Neural progenitor cell (in vitro differentiated cells): ENCODE measurements at regions not wholly inside any gene's neighbourhood (a gene's known extent, or its start where the extent isn't known, plus 50 kb on each side); places are given as distances from the start of the nearest gene placed in this dataset.

Source experiments
- DNase-seq: peaks from one replicate; pipeline ENCODE4 v3.0.0-alpha.2; 2016; ENCODE audit warnings: low spot score
- H2AFZ ChIP-seq: fragments of 200-600 bp; sonication (generic); replicated peaks from 2 replicates; pipeline ENCODE4 v1.6.1; 2016; ENCODE audit warnings: antibody characterized with exemption
- H3F3A ChIP-seq: fragments of 200-600 bp; sonication (generic); 2 replicates; pipeline ENCODE4 v1.6.1; 2016; ENCODE audit warnings: antibody characterized with exemption, low read depth
- H3K27ac ChIP-seq: fragments of 200-600 bp; sonication (generic); 2 replicates; pipeline ENCODE4 v1.5.1; 2016; ENCODE audit warnings: mild to moderate bottlenecking
- H3K27me3 ChIP-seq: fragments of 200-600 bp; sonication (generic); 2 replicates; pipeline ENCODE4 v1.6.1; 2016; ENCODE audit warnings: mild to moderate bottlenecking, moderate library complexity
- H3K36me3 ChIP-seq: fragments of 200-600 bp; sonication (generic); 2 replicates; pipeline ENCODE4 v1.5.1; 2016
- H3K4me1 ChIP-seq: fragments of 200-600 bp; sonication (generic); 2 replicates; pipeline ENCODE4 v1.6.1; 2016; ENCODE audit warnings: mixed run types
- H3K4me2 ChIP-seq: fragments of 200-600 bp; sonication (generic); 2 replicates; pipeline ENCODE4 v1.6.1; 2016
- H3K4me3 ChIP-seq: fragments of 200-600 bp; sonication (generic); 2 replicates; pipeline ENCODE4 v1.5.1; 2016
- H3K79me2 ChIP-seq: fragments of 200-600 bp; sonication (generic); 2 replicates; pipeline ENCODE4 v1.6.1; 2016; ENCODE audit warnings: low read depth
- H3K9ac ChIP-seq: fragments of 200-600 bp; sonication (generic); 2 replicates; pipeline ENCODE4 v1.6.1; 2016
- H3K9me3 ChIP-seq: fragments of 200-600 bp; sonication (generic); 2 replicates; pipeline ENCODE4 v1.5.1; 2016; ENCODE audit warnings: low read depth
- H4K20me1 ChIP-seq: fragments of 200-600 bp; sonication (generic); 2 replicates; pipeline ENCODE4 v1.6.1; 2016; ENCODE audit warnings: low read depth
- H3K27ac Mint-ChIP-seq: 3 replicates; pipeline ENCODE4 v1.8.0; 2021; ENCODE audit warnings: mixed read lengths
- H3K27me3 Mint-ChIP-seq: 2 replicates; pipeline ENCODE4 v1.8.0; 2022; ENCODE audit warnings: low read depth, mild to moderate bottlenecking, inconsistent platforms, moderate library complexity, mixed read lengths; ENCODE audit not compliant: insufficient read depth
- H3K36me3 Mint-ChIP-seq: 3 replicates; pipeline ENCODE4 v1.8.0; 2021; ENCODE audit warnings: mixed read lengths
- H3K4me1 Mint-ChIP-seq: 3 replicates; pipeline ENCODE4 v1.8.0; 2021; ENCODE audit warnings: mixed read lengths
- H3K4me3 Mint-ChIP-seq: 3 replicates; pipeline ENCODE4 v1.8.0; 2021; ENCODE audit warnings: mild to moderate bottlenecking, moderate library complexity, mixed read lengths
- H3K9me3 Mint-ChIP-seq: 3 replicates; pipeline ENCODE4 v1.8.0; 2020; ENCODE audit warnings: mixed read lengths
- EZH2 ChIP-seq: fragments of 200-600 bp; sonication (generic); IDR thresholded peaks from 2 replicates; pipeline ENCODE4 v1.6.1; 2017; ENCODE audit warnings: antibody characterized with exemption, mild to moderate bottlenecking, moderate library complexity
- EZH2phosphoT487 ChIP-seq: fragments of 200-600 bp; sonication (generic); IDR thresholded peaks from 2 replicates; pipeline ENCODE4 v1.6.1; 2017; ENCODE audit warnings: antibody characterized with exemption
- TF ChIP-seq, protein P1 (sequence below): fragments of 200-600 bp; sonication (generic); IDR thresholded peaks from 2 replicates; pipeline ENCODE4 v1.5.1; 2017; ENCODE audit warnings: antibody characterized with exemption, mild to moderate bottlenecking

DNA sequence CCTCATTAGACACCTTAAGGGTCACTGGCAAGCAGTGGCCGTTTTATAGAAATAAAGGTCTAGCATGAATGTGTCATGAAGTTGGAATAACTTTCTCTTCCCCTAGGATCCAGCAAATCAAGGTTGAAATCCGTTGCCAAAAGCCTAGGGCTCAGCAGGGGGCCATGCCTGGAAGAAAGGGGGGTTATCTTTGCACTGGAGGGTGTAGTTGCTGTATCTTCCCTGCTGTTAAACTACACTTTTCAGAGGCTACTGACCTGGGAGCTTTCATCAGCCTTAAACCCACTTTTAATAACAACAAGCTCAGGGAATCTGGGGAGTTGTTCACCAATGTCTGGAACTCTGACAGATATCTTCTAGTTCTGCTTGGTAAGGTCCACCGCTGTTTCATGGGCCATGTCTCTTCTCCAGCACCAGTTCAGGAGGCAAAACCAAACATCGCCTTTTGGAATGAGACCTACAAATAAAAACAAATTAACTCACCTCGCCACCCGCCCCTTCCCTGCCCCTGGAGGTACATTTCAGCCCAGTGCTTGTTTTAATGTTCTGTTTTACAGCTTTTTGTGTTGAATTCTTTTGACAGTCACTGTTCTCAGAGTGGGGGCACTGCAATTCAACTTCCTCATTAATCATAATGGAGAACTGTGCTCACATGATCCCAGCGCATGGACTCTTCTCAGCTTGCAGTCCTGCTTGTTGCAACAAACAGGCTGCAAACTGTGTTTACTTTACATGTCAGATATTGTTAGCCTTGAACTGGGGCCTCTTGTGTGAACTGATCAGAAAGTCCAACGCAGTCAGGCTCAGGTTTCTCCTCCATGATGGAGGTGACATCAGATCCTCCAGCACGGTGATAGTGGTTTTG lies 508.7 kb downstream of the KCNJ2 start:
- Mint-ChIP-seq H3K9me3 (no peaks in the 10 kb centered on the region), H3K27ac (peak overlapping the region; percentile 12)
- H3K4me3 ChIP-seq: no peak overlapping the region

DNA sequence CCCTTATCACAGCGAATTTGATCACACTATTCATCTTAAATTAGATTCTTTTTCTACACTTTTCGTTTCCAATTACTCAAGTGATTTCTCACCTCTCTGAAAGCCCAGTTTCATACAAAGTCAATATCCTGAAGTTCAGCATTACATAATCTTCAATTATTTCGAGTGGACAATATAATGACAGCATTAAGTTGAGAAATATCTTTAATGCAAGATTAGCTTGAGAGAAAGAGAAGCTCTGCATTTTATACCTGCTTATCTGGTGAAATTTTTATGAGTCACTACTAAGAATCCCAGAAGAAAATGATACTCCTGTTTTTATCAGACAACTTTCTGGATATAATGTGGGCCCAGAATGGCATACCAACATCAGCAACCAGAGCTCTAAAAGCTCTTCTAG lies 509.6 kb downstream of the KCNJ2 start:
- H3K4me1 Mint-ChIP-seq: peaks cover 25% of the 10 kb centered on the region
- no peak overlapping the region for H3K4me2 ChIP-seq
- no peaks in the 10 kb centered on the region for H3K36me3 ChIP-seq
- H3K27me3 ChIP-seq: no peaks in the 10 kb centered on the region
- H2AFZ ChIP-seq: no peak overlapping the region
- peaks cover 2% of the 10 kb centered on the region for H3K27me3 Mint-ChIP-seq
- H3K9me3 Mint-ChIP-seq: no peaks in the 10 kb centered on the region
- H3K4me3 ChIP-seq: no peak overlapping the region
- no peak overlapping the region for H3K27ac ChIP-seq
- H3K9me3 ChIP-seq: no peaks in the 10 kb centered on the region
- TF ChIP-seq, protein P1, sequence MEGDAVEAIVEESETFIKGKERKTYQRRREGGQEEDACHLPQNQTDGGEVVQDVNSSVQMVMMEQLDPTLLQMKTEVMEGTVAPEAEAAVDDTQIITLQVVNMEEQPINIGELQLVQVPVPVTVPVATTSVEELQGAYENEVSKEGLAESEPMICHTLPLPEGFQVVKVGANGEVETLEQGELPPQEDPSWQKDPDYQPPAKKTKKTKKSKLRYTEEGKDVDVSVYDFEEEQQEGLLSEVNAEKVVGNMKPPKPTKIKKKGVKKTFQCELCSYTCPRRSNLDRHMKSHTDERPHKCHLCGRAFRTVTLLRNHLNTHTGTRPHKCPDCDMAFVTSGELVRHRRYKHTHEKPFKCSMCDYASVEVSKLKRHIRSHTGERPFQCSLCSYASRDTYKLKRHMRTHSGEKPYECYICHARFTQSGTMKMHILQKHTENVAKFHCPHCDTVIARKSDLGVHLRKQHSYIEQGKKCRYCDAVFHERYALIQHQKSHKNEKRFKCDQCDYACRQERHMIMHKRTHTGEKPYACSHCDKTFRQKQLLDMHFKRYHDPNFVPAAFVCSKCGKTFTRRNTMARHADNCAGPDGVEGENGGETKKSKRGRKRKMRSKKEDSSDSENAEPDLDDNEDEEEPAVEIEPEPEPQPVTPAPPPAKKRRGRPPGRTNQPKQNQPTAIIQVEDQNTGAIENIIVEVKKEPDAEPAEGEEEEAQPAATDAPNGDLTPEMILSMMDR: no peak
- no peak for TF ChIP-seq EZH2phosphoT487
- no peak for TF ChIP-seq EZH2
- H4K20me1 ChIP-seq: no peaks in the 10 kb centered on the region
- H3K36me3 Mint-ChIP-seq: no peaks in the 10 kb centered on the region
- H3K4me1 ChIP-seq: peaks cover 4% of the 10 kb centered on the region
- no peaks in the 10 kb centered on the region for H3F3A ChIP-seq
- H3K4me3 Mint-ChIP-seq: no peak overlapping the region
- H3K79me2 ChIP-seq: no peaks in the 10 kb centered on the region
- H3K9ac ChIP-seq: no peak overlapping the region
- peak overlapping the region; percentile 12 for H3K27ac Mint-ChIP-seq
- DNase-seq: no peak

More for the DNA sequence above, 508.7 kb downstream of the KCNJ2 start:
- no peaks in the 10 kb centered on the region for H3K36me3 ChIP-seq
- H4K20me1 ChIP-seq: no peaks in the 10 kb centered on the region
- Mint-ChIP-seq H3K4me3 (no peak overlapping the region), H3K36me3 (no peaks in the 10 kb centered on the region), H3K4me1 (peaks cover 18% of the 10 kb centered on the region), H3K27me3 (no peaks in the 10 kb centered on the region)
- H3K4me2 ChIP-seq: no peak overlapping the region
- no peak overlapping the region for H3K27ac ChIP-seq
- H3K9ac ChIP-seq: no peak overlapping the region
- H3K9me3 ChIP-seq: no peaks in the 10 kb centered on the region
- H3K4me1 ChIP-seq: peaks cover 4% of the 10 kb centered on the region
- TF ChIP-seq EZH2phosphoT487: no peak
- TF ChIP-seq, protein P1: no peak
- no peak for TF ChIP-seq EZH2
- H3K79me2 ChIP-seq: no peaks in the 10 kb centered on the region
- H2AFZ ChIP-seq: no peak overlapping the region
- H3F3A ChIP-seq: no peaks in the 10 kb centered on the region
- H3K27me3 ChIP-seq: no peaks in the 10 kb centered on the region
- peak; percentile 33 for DNase-seq

DNA sequence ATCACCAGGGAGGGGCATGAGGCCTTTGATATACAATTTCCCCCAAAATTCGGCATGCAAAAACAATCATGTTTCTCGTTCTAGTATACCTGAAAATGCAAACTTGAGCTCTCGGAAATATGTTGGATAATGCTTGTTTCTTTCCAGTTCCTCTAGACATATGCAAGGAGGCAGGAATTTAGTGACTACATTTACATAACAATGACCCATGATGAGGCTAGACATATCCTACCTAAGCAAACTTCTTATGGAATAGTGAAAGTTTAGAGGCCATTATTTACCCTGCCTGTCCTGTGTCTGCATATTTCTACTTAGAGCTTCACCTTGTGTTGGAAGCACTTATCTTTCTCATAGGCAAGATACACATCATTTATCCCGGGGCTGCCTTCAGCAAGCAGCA lies 514.6 kb downstream of the KCNJ2 start:
- H3K9me3 ChIP-seq: no peaks in the 10 kb centered on the region
- DNase-seq: no peak
- no peaks in the 10 kb centered on the region for H3K27me3 ChIP-seq
- no peaks in the 10 kb centered on the region for H3K79me2 ChIP-seq
- H3K36me3 ChIP-seq: no peaks in the 10 kb centered on the region
- no peak overlapping the region for H3K4me3 ChIP-seq
- H3F3A ChIP-seq: no peaks in the 10 kb centered on the region
- Mint-ChIP-seq H3K36me3 (no peaks in the 10 kb centered on the region), H3K27me3 (peaks cover 6% of the 10 kb centered on the region), H3K4me1 (peaks cover 19% of the 10 kb centered on the region), H3K27ac (peak overlapping the region; percentile 12), H3K4me3 (no peak overlapping the region), H3K9me3 (peaks cover 8% of the 10 kb centered on the region)
- no peak overlapping the region for H3K27ac ChIP-seq
- no peak for TF ChIP-seq EZH2
- no peaks in the 10 kb centered on the region for H4K20me1 ChIP-seq
- H3K9ac ChIP-seq: no peak overlapping the region
- no peaks in the 10 kb centered on the region for H3K4me1 ChIP-seq
- peak overlapping the region; percentile 12 for H2AFZ ChIP-seq
- H3K4me2 ChIP-seq: no peak overlapping the region

DNA sequence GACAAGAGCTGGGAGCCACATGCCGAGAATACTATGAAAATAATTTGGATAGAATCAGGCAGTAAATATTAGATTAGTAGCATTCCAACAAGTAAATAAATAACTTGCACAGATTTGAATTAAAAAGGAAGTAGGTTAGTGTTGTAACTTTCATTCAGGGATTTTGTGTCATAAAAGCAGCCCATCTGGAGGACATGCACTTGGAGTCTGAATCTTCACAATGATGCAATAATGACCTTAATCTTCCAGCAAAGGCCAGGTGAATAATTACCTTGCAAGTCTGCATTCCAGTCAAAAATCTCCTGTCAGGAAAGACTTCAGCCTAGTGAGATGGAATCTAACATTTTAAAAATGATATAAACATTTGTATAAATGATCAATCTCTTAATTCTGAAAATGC lies 518.1 kb downstream of the KCNJ2 start:
- Histone ChIP-seq H3K4me1 (no peaks in the 10 kb centered on the region), H3K36me3 (no peaks in the 10 kb centered on the region), H3K27me3 (no peaks in the 10 kb centered on the region), H3K9me3 (no peaks in the 10 kb centered on the region), H3K4me2 (no peak overlapping the region), H3K27ac (no peak overlapping the region), H3F3A (no peaks in the 10 kb centered on the region), H3K9ac (no peak overlapping the region), H2AFZ (no peak overlapping the region), H3K79me2 (no peaks in the 10 kb centered on the region), H4K20me1 (no peaks in the 10 kb centered on the region), H3K4me3 (no peak overlapping the region)
- DNase-seq: no peak
- no peak overlapping the region for H3K4me3 Mint-ChIP-seq
- no peaks in the 10 kb centered on the region for H3K36me3 Mint-ChIP-seq
- peaks cover 8% of the 10 kb centered on the region for H3K9me3 Mint-ChIP-seq
- peaks cover 17% of the 10 kb centered on the region for H3K4me1 Mint-ChIP-seq
- no peak overlapping the region for H3K27ac Mint-ChIP-seq
- H3K27me3 Mint-ChIP-seq: peaks cover 6% of the 10 kb centered on the region
- no peak for TF ChIP-seq EZH2phosphoT487
- no peak for TF ChIP-seq EZH2
- TF ChIP-seq, protein P1: no peak
